Progenitor cell of endocrine pancreas (in vitro differentiated cells): ENCODE measurements at regions not wholly inside any gene's neighbourhood (a gene's known extent, or its start where the extent isn't known, plus 50 kb on each side); places are given as distances from the start of the nearest gene placed in this dataset.

ENCODE experiments used
- DNase-seq: peaks from one replicate; pipeline ENCODE4 v3.0.0; 2021; ENCODE audit warnings: low spot score; ENCODE audit not compliant: unreplicated experiment
- H3K27ac Mint-ChIP-seq: 2 replicates; pipeline ENCODE4 v1.8.0; 2021; ENCODE audit warnings: mild to moderate bottlenecking, moderate library complexity, mixed read lengths
- H3K27me3 Mint-ChIP-seq: 2 replicates; pipeline ENCODE4 v1.8.0; 2021; ENCODE audit warnings: mixed read lengths
- H3K36me3 Mint-ChIP-seq: 2 replicates; pipeline ENCODE4 v1.8.0; 2022; ENCODE audit warnings: mixed read lengths; ENCODE audit not compliant: insufficient read depth
- H3K4me1 Mint-ChIP-seq: 2 replicates; pipeline ENCODE4 v1.8.0; 2021; ENCODE audit warnings: low read depth, mixed read lengths
- H3K4me3 Mint-ChIP-seq: 2 replicates; pipeline ENCODE4 v1.8.0; 2021; ENCODE audit warnings: low read depth, mild to moderate bottlenecking, moderate library complexity, mixed read lengths
- H3K9me3 Mint-ChIP-seq: 2 replicates; pipeline ENCODE4 v1.8.0; 2021; ENCODE audit warnings: low read depth, mixed read lengths
- CTCF ChIP-seq: fragments of 200-600 bp; sonication (generic); IDR thresholded peaks from one replicate; pipeline ENCODE4 v1.5.0; 2021; ENCODE audit warnings: antibody characterized with exemption, mild to moderate bottlenecking; ENCODE audit not compliant: unreplicated experiment

- peaks cover 9% of the 10 kb centered on the region for H3K27me3 Mint-ChIP-seq
- H3K4me1 Mint-ChIP-seq: no peaks in the 10 kb centered on the region
These were observed 106.4 kb downstream of the SIK1 start for GRCh38 chr21:43320526-43320925.

GRCh38 chr21:43318841-43319781 is 107.8 kb downstream of the SIK1 start:
- H3K4me3 Mint-ChIP-seq: no peak overlapping the region
- no peak overlapping the region for H3K27ac Mint-ChIP-seq
- peaks cover 3% of the 10 kb centered on the region for H3K9me3 Mint-ChIP-seq
- TF ChIP-seq CTCF: no peak
- no peak for DNase-seq
- H3K27me3 Mint-ChIP-seq: peaks cover 4% of the 10 kb centered on the region
- H3K36me3 Mint-ChIP-seq: no peaks in the 10 kb centered on the region
- H3K4me1 Mint-ChIP-seq: no peaks in the 10 kb centered on the region

More at GRCh38 chr21:43320526-43320925, 106.4 kb downstream of the SIK1 start:
- Mint-ChIP-seq H3K9me3 (peaks cover 3% of the 10 kb centered on the region), H3K27ac (no peak overlapping the region), H3K4me3 (no peak overlapping the region), H3K36me3 (no peaks in the 10 kb centered on the region)
- DNase-seq: no peak
- TF ChIP-seq CTCF: no peak

GRCh38 chr21:43318368-43318767 is 108.6 kb downstream of the SIK1 start:
- Mint-ChIP-seq H3K36me3 (no peaks in the 10 kb centered on the region), H3K27me3 (peaks cover 3% of the 10 kb centered on the region), H3K27ac (no peak overlapping the region), H3K4me3 (no peak overlapping the region), H3K9me3 (peaks cover 3% of the 10 kb centered on the region), H3K4me1 (no peaks in the 10 kb centered on the region)
- DNase-seq: no peak
- TF ChIP-seq CTCF: no peak

GRCh38 chr21:43317959-43318358 is 109.0 kb downstream of the SIK1 start:
- no peak for TF ChIP-seq CTCF
- Mint-ChIP-seq H3K9me3 (peaks cover 3% of the 10 kb centered on the region), H3K36me3 (no peaks in the 10 kb centered on the region), H3K4me1 (peaks cover 2% of the 10 kb centered on the region), H3K4me3 (no peak overlapping the region), H3K27ac (no peak overlapping the region), H3K27me3 (peaks cover 2% of the 10 kb centered on the region)
- no peak for DNase-seq

- Mint-ChIP-seq H3K36me3 (no peaks in the 10 kb centered on the region), H3K9me3 (peaks cover 3% of the 10 kb centered on the region), H3K4me1 (peaks cover 5% of the 10 kb centered on the region), H3K27ac (no peak overlapping the region), H3K27me3 (no peaks in the 10 kb centered on the region), H3K4me3 (no peak overlapping the region)
- no peak for DNase-seq
- no peak for TF ChIP-seq CTCF
These were observed 109.6 kb downstream of the SIK1 start for GRCh38 chr21:43317254-43317748.
